SK-N-SH (cell line): ENCODE measurements at regions not wholly inside any gene's neighbourhood (a gene's known extent, or its start where the extent isn't known, plus 50 kb on each side); places are given as distances from the start of the nearest gene placed in this dataset.
A peak's percentile ranks its signal among the peaks of the same experiment; 100 is the strongest.

ENCODE experiments used
- CTCF ChIA-PET: fragments of 300-600, 350-600 bp; formaldehyde crosslinking; extraction: SDS; loops from one replicate; lab custom pipeline; 2021; lab: Yijun Ruan, JAX
- POLR2A ChIA-PET: fragments of 350-600 bp; sonication (Branson Sonifier 250); formaldehyde crosslinking; extraction: SDS; loops from one replicate; lab custom pipeline; 2020; ENCODE audit warnings: antibody characterized with exemption, inconsistent platforms; lab: Yijun Ruan, JAX
- DNase-seq: peaks from one replicate; pipeline ENCODE4 v3.0.0; 2012
- H2AFZ ChIP-seq: fragments of 200-600 bp; sonication (generic); 2 replicates; pipeline ENCODE4 v1.8.1; 2016; ENCODE audit warnings: antibody characterized with exemption, mild to moderate bottlenecking, low read depth
- H3F3A ChIP-seq: fragments of 200-600 bp; sonication (generic); replicated peaks from 2 replicates; pipeline ENCODE3; 2016; ENCODE audit warnings: antibody characterized with exemption, mild to moderate bottlenecking; ENCODE audit not compliant: insufficient read depth
- H3K27ac ChIP-seq, 2 experiments: fragments of 200-500 bp in 1 of 2; fragments of 200-600 bp in 1 of 2; sonication (Bioruptor generic) in 1 of 2; sonication (generic), shearing (Covaris generic) in 1 of 2; 2 replicates each; pipeline versions ENCODE4 v1.5.1 to v1.6.1; 2014 to 2016; ENCODE audit warnings: low read depth in 2 of 2, inconsistent platforms in 1 of 2, low read length in 1 of 2, mild to moderate bottlenecking in 1 of 2, mixed read lengths in 1 of 2
- H3K27me3 ChIP-seq: fragments of 200-600 bp; sonication (generic), shearing (Covaris generic); 2 replicates; pipeline ENCODE4 v1.6.1; 2016; ENCODE audit warnings: mixed run types; ENCODE audit not compliant: insufficient read depth
- H3K36me3 ChIP-seq, 2 experiments: fragments of 200-500 bp in 1 of 2; fragments of 200-600 bp in 1 of 2; sonication (Bioruptor generic) in 1 of 2; sonication (generic) in 1 of 2; replicated peaks in 1 of 2; 2 replicates each; pipeline versions ENCODE3 to v1.5.1; 2014 to 2016; ENCODE audit warnings: low read length in 1 of 2, mild to moderate bottlenecking in 1 of 2; ENCODE audit not compliant: insufficient read depth in 2 of 2, control insufficient read depth in 1 of 2
- H3K4me1 ChIP-seq, 2 experiments: fragments of 200-500 bp in 1 of 2; fragments of 200-600 bp in 1 of 2; sonication (Bioruptor generic) in 1 of 2; sonication (generic), shearing (Covaris generic) in 1 of 2; 2 replicates each; pipeline versions ENCODE4 v1.5.1 to v1.6.1; 2014 to 2016; ENCODE audit warnings: low read depth in 1 of 2, low read length in 1 of 2, mixed run types in 1 of 2; ENCODE audit not compliant: insufficient read depth in 2 of 2, control insufficient read depth in 1 of 2
- H3K4me2 ChIP-seq: fragments of 200-600 bp; sonication (generic), shearing (Covaris generic); 2 replicates; pipeline ENCODE4 v1.6.1; 2017; ENCODE audit warnings: mixed run types
- H3K4me3 ChIP-seq, 2 experiments: fragments of 200-500 bp in 1 of 2; fragments of 200-600 bp in 1 of 2; sonication (Bioruptor generic) in 1 of 2; sonication (generic), shearing (Covaris generic) in 1 of 2; 2 replicates each; pipeline versions ENCODE4 v1.5.1 to v1.8.1; 2014 to 2016; ENCODE audit warnings: low read depth in 2 of 2, inconsistent platforms in 1 of 2, low read length in 1 of 2, mild to moderate bottlenecking in 1 of 2, mixed read lengths in 1 of 2, moderate library complexity in 1 of 2
- H3K79me2 ChIP-seq: fragments of 200-600 bp; sonication (generic); 2 replicates; pipeline ENCODE4 v1.8.1; 2017; ENCODE audit warnings: mild to moderate bottlenecking; ENCODE audit not compliant: insufficient read depth
- H3K9ac ChIP-seq: fragments of 200-600 bp; sonication (generic); 2 replicates; pipeline ENCODE4 v1.6.1; 2017; ENCODE audit warnings: mixed run types
- H3K9me2 ChIP-seq: fragments of 200-600 bp; sonication (generic); 2 replicates; pipeline ENCODE4 v1.6.1; 2017; ENCODE audit warnings: mixed run types
- H3K9me3 ChIP-seq: fragments of 200-600 bp; sonication (generic); 2 replicates; pipeline ENCODE4 v1.6.1; 2017; ENCODE audit warnings: mixed run types, mild to moderate bottlenecking, moderate library complexity
- H4K20me1 ChIP-seq: fragments of 200-600 bp; sonication (generic); 2 replicates; pipeline ENCODE4 v1.6.1; 2017; ENCODE audit warnings: mild to moderate bottlenecking, mixed run types; ENCODE audit not compliant: insufficient read depth
- FOXM1 ChIP-seq: IDR thresholded peaks from 2 replicates; pipeline ENCODE4 v1.4.0; 2012; ENCODE audit warnings: low read depth, mild to moderate bottlenecking
- GABPA ChIP-seq: IDR thresholded peaks from 2 replicates; pipeline ENCODE4 v1.4.0; 2012; ENCODE audit warnings: low read depth, mild to moderate bottlenecking
- GATA2 ChIP-seq: sonication (generic); formaldehyde crosslinking; IDR thresholded peaks from 2 replicates; pipeline ENCODE4 v1.5.0; 2020; ENCODE audit warnings: mild to moderate bottlenecking, missing genetic modification reagents
- JUND ChIP-seq: IDR thresholded peaks from 2 replicates; pipeline ENCODE4 v1.4.0; 2012
- NFIC ChIP-seq: IDR thresholded peaks from 2 replicates; pipeline ENCODE4 v1.4.0; 2012; ENCODE audit warnings: borderline replicate concordance
- NRF1 ChIP-seq: IDR thresholded peaks from 2 replicates; pipeline ENCODE4 v1.6.1; 2012; ENCODE audit warnings: low read depth, mild to moderate bottlenecking, low read length
- RFX5 ChIP-seq: IDR thresholded peaks from 2 replicates; pipeline ENCODE4 v1.6.1; 2012; ENCODE audit warnings: mild to moderate bottlenecking, improper control_type of control experiment, low read length
- RXRA ChIP-seq: IDR thresholded peaks from 2 replicates; pipeline ENCODE4 v1.4.0; 2012; ENCODE audit warnings: low read depth, mild to moderate bottlenecking, borderline replicate concordance
- SIN3A ChIP-seq: IDR thresholded peaks from 2 replicates; pipeline ENCODE4 v1.6.1; 2012; ENCODE audit warnings: low read depth, mild to moderate bottlenecking, low read length, moderate library complexity, borderline replicate concordance
- SMC3 ChIP-seq: IDR thresholded peaks from 2 replicates; pipeline ENCODE4 v1.6.1; 2012; ENCODE audit warnings: low read depth, low read length, improper control_type of control experiment
- TAF1 ChIP-seq: IDR thresholded peaks from 2 replicates; pipeline ENCODE4 v1.6.1; 2012; ENCODE audit warnings: low read depth, mild to moderate bottlenecking, low read length, moderate library complexity, borderline replicate concordance
- TCF12 ChIP-seq: IDR thresholded peaks from 2 replicates; pipeline ENCODE4 v1.4.0; 2012
- YY1 ChIP-seq: IDR thresholded peaks from 2 replicates; pipeline ENCODE4 v1.4.0; 2012; ENCODE audit warnings: low read depth, mild to moderate bottlenecking
- WGBS: methylation state at CpG from one replicate; pipeline ENCODE4 v1.1.6; 2017; ENCODE audit warnings: low lambda C conversion rate; 5-methylcytosine and 5-hydroxymethylcytosine counted together
- TF ChIP-seq, protein P1 (sequence below): IDR thresholded peaks from 2 replicates; pipeline ENCODE4 v1.4.0; 2012; ENCODE audit warnings: low read depth
- TF ChIP-seq, protein P2 (sequence below): IDR thresholded peaks from 2 replicates; pipeline ENCODE4; 2012
- TF ChIP-seq, protein P3 (sequence below): fragments of 150-350 bp; IDR thresholded peaks from 2 replicates; pipeline ENCODE4 v1.6.1; 2016; ENCODE audit warnings: mild to moderate bottlenecking, low read depth, low read length
- TF ChIP-seq, protein P4 (sequence below): IDR thresholded peaks from 2 replicates; pipeline ENCODE4 v1.6.1; 2012; ENCODE audit warnings: mild to moderate bottlenecking, low read depth, low read length, moderate library complexity
- TF ChIP-seq, protein P5 (sequence below): IDR thresholded peaks from 2 replicates; pipeline ENCODE4 v1.4.0; 2012; ENCODE audit warnings: low read depth, borderline replicate concordance

DNA sequence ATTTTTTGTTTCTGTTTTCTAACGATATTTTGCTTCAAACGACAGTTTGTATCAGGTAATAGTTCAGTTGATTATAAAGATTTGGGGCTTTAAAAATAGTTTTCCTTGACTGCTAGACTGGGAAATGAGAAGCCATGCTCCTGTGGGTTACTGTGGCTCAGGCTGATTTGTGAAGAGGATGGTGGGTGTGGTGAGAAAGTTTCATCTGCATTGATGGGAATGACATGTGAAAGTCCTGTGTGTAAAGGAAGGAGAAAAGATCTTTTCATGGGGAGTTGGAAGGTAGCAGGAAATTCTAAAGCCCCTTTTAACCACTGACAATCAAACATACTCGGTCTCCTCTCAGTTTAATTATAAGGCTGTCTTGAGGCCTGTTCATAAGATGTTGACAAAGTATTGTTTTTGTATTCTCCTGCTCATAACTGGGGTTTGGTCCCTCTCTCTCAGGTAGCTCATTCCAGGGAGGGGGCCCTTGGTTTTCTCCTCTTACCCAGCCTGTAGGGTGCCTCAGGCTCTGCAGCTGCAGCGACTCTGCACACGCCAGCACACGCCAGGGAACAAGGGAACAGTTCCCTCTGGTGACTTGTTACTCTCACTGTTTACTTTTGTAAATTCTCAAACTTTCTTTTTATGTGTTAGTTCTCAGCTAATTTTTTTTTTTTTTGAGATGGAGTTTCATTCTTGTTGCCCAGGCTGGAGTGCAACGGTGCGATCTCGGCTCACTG, 91.6 kb downstream of the CARTPT start:
- Histone ChIP-seq H3K9ac (no peak overlapping the region), H3K4me1 (peaks cover 5 to 14% of the 10 kb centered on the region in 2 experiments; a peak in 2 of 4 replicates), H3K9me2 (no peaks in the 10 kb centered on the region), H3K79me2 (no peaks in the 10 kb centered on the region), H2AFZ (peak overlapping the region; percentile 13; the same call in 1 of the 2 replicates), H4K20me1 (no peaks in the 10 kb centered on the region), H3K27me3 (no peaks in the 10 kb centered on the region), H3K36me3 (no peaks in the 10 kb centered on the region), H3K27ac (peak overlapping the region in 1 of 2 experiments; percentile 64; a peak in 1 of 4 replicates), H3K4me2 (peak overlapping the region; percentile 44; the same call in 1 of the 2 replicates), H3F3A (no peaks in the 10 kb centered on the region), H3K9me3 (no peaks in the 10 kb centered on the region), H3K4me3 (no peak overlapping the region)
- DNase-seq, result no peak
- TF ChIP-seq YY1 (no peak), NFIC (no peak), RXRA (no peak), GABPA (no peak), FOXM1 (no peak), NRF1 (no peak), SIN3A (no peak), RFX5 (no peak), TCF12 (no peak), SMC3 (no peak), TAF1 (no peak)
- TF ChIP-seq, protein P1, sequence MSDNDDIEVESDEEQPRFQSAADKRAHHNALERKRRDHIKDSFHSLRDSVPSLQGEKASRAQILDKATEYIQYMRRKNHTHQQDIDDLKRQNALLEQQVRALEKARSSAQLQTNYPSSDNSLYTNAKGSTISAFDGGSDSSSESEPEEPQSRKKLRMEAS, result no peak
- TF ChIP-seq, protein P2, sequence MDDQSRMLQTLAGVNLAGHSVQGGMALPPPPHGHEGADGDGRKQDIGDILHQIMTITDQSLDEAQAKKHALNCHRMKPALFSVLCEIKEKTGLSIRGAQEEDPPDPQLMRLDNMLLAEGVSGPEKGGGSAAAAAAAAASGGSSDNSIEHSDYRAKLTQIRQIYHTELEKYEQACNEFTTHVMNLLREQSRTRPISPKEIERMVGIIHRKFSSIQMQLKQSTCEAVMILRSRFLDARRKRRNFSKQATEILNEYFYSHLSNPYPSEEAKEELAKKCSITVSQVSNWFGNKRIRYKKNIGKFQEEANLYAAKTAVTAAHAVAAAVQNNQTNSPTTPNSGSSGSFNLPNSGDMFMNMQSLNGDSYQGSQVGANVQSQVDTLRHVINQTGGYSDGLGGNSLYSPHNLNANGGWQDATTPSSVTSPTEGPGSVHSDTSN, result no peak
- TF ChIP-seq, protein P3, sequence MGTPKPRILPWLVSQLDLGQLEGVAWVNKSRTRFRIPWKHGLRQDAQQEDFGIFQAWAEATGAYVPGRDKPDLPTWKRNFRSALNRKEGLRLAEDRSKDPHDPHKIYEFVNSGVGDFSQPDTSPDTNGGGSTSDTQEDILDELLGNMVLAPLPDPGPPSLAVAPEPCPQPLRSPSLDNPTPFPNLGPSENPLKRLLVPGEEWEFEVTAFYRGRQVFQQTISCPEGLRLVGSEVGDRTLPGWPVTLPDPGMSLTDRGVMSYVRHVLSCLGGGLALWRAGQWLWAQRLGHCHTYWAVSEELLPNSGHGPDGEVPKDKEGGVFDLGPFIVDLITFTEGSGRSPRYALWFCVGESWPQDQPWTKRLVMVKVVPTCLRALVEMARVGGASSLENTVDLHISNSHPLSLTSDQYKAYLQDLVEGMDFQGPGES, result no peak
- CTCF ChIA-PET, result interaction anchor here (1.3 kb wide), 1 partner anchor 33 kb away, joined by 3 read pairs; no protein-coding TSS in a partner anchor
- WGBS, result 77% methylated on average over 9 of the region's 9 CpGs
- POLR2A ChIA-PET, result interaction anchor here (0.9 kb wide), 1 partner anchor 297 kb away, joined by 3 read pairs; no protein-coding TSS in a partner anchor

DNA sequence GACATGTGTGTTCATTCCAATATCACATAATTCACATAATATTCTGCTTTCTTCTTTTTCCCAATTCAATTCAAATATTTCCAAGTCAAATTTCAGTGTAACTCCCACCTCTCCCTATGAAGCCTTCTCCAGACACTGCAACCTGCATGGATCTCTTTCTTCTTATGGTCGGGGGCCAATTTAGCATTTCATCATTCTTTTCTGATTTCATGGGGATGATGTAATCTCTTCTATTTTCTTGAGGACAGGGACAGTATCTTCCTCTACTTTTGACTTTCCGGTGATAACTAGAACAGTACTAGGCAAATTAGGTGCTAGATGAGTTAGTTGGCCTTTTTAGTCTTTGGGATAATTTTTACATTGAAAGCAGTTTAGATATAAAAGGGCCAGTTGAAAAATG, 92.7 kb downstream of the CARTPT start:
- CTCF ChIA-PET, result no interaction called here
- Histone ChIP-seq H3K79me2 (no peaks in the 10 kb centered on the region), H3K9me2 (no peaks in the 10 kb centered on the region), H4K20me1 (no peaks in the 10 kb centered on the region), H3K27ac (no peak overlapping the region), H3K9me3 (no peaks in the 10 kb centered on the region), H3K27me3 (no peaks in the 10 kb centered on the region), H3K4me3 (no peak overlapping the region), H3F3A (no peaks in the 10 kb centered on the region), H2AFZ (no peak overlapping the region), H3K4me1 (peaks cover 5 to 14% of the 10 kb centered on the region in 2 experiments; a peak in 2 of 4 replicates), H3K36me3 (no peaks in the 10 kb centered on the region), H3K9ac (no peak overlapping the region), H3K4me2 (no peak overlapping the region)
- no peak for DNase-seq
- 90% methylated on average over 2 of the region's 2 CpGs for WGBS
- POLR2A ChIA-PET, result no interaction called here
- TF ChIP-seq, protein P4, sequence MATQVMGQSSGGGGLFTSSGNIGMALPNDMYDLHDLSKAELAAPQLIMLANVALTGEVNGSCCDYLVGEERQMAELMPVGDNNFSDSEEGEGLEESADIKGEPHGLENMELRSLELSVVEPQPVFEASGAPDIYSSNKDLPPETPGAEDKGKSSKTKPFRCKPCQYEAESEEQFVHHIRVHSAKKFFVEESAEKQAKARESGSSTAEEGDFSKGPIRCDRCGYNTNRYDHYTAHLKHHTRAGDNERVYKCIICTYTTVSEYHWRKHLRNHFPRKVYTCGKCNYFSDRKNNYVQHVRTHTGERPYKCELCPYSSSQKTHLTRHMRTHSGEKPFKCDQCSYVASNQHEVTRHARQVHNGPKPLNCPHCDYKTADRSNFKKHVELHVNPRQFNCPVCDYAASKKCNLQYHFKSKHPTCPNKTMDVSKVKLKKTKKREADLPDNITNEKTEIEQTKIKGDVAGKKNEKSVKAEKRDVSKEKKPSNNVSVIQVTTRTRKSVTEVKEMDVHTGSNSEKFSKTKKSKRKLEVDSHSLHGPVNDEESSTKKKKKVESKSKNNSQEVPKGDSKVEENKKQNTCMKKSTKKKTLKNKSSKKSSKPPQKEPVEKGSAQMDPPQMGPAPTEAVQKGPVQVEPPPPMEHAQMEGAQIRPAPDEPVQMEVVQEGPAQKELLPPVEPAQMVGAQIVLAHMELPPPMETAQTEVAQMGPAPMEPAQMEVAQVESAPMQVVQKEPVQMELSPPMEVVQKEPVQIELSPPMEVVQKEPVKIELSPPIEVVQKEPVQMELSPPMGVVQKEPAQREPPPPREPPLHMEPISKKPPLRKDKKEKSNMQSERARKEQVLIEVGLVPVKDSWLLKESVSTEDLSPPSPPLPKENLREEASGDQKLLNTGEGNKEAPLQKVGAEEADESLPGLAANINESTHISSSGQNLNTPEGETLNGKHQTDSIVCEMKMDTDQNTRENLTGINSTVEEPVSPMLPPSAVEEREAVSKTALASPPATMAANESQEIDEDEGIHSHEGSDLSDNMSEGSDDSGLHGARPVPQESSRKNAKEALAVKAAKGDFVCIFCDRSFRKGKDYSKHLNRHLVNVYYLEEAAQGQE, result no peak
- TF ChIP-seq SMC3, result no peak
- no peak for TF ChIP-seq GATA2 (CRISPR knock-in tag)
- TF ChIP-seq JUND, result no peak
- TF ChIP-seq TCF12, result no peak
- TF ChIP-seq, protein P5, sequence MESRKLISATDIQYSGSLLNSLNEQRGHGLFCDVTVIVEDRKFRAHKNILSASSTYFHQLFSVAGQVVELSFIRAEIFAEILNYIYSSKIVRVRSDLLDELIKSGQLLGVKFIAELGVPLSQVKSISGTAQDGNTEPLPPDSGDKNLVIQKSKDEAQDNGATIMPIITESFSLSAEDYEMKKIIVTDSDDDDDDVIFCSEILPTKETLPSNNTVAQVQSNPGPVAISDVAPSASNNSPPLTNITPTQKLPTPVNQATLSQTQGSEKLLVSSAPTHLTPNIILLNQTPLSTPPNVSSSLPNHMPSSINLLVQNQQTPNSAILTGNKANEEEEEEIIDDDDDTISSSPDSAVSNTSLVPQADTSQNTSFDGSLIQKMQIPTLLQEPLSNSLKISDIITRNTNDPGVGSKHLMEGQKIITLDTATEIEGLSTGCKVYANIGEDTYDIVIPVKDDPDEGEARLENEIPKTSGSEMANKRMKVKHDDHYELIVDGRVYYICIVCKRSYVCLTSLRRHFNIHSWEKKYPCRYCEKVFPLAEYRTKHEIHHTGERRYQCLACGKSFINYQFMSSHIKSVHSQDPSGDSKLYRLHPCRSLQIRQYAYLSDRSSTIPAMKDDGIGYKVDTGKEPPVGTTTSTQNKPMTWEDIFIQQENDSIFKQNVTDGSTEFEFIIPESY, result no peak
